Liver (tissue), 8 donors: ENCODE measurements at regions not wholly inside any gene's neighbourhood (a gene's known extent, or its start where the extent isn't known, plus 50 kb on each side); places are given as distances from the start of the nearest gene placed in this dataset.

Experiments
- DNase-seq: peaks from one replicate; pipeline ENCODE4 v3.0.0-alpha.2; 2017; ENCODE audit warnings: low spot score
- H3K27ac ChIP-seq, 2 donors: one replicate each; pipeline ENCODE4 v1.7.0; 2013; ENCODE audit warnings: inconsistent platforms in 2 of 2, low read length in 2 of 2, control low read depth in 1 of 2, low read depth in 1 of 2, mild to moderate bottlenecking in 1 of 2
- H3K27me3 ChIP-seq, 4 donors: one replicate each; pipeline versions ENCODE4 v1.6.1 to v1.7.0; 2013; ENCODE audit warnings: low read length in 3 of 4, inconsistent platforms in 1 of 4, mild to moderate bottlenecking in 1 of 4, moderate library complexity in 1 of 4; ENCODE audit not compliant: control insufficient read depth in 4 of 4, insufficient read depth in 4 of 4
- H3K36me3 ChIP-seq, 4 donors: one replicate each; pipeline versions ENCODE4 v1.6.1 to v1.7.0; 2013; ENCODE audit warnings: low read length in 3 of 4, mild to moderate bottlenecking in 3 of 4, low read depth in 1 of 4, moderate library complexity in 1 of 4; ENCODE audit not compliant: control insufficient read depth in 4 of 4, insufficient read depth in 3 of 4
- H3K4me1 ChIP-seq, 4 donors: one replicate each; pipeline versions ENCODE4 v1.6.1 to v1.7.0; 2013; ENCODE audit warnings: low read length in 3 of 4, mild to moderate bottlenecking in 3 of 4, moderate library complexity in 1 of 4; ENCODE audit not compliant: control insufficient read depth in 4 of 4, insufficient read depth in 4 of 4
- H3K4me3 ChIP-seq, 3 donors: one replicate each; pipeline versions ENCODE4 v1.6.1 to v1.7.0; 2013; ENCODE audit warnings: low read length in 3 of 3, control low read depth in 1 of 3, low read depth in 1 of 3, mild to moderate bottlenecking in 1 of 3
- H3K9ac ChIP-seq, 2 donors: one replicate each; pipeline ENCODE4 v1.7.0; 2013; ENCODE audit warnings: low read length in 2 of 2, mild to moderate bottlenecking in 2 of 2, moderate library complexity in 2 of 2, control low read depth in 1 of 2, low read depth in 1 of 2
- H3K9me3 ChIP-seq, 4 donors: one replicate each; pipeline versions ENCODE4 v1.6.1 to v1.7.0; 2013; ENCODE audit warnings: low read length in 3 of 4; ENCODE audit not compliant: control insufficient read depth in 4 of 4
- EGR1 ChIP-seq, 2 donors: IDR thresholded peaks; 2 replicates each; pipeline ENCODE4 v1.6.1; 2016 to 2018; ENCODE audit warnings: antibody characterized with exemption in 2 of 2, low read depth in 2 of 2
- FOXA1 ChIP-seq: IDR thresholded peaks from 2 replicates; pipeline ENCODE4 v1.6.1; 2016; ENCODE audit warnings: antibody characterized with exemption
- GABPA ChIP-seq, 2 donors: IDR thresholded peaks in 1 of 2; conservative IDR thresholded peaks in 1 of 2; 2 replicates each; pipeline ENCODE4 v1.6.1; 2016; ENCODE audit warnings: antibody characterized with exemption in 2 of 2, mild to moderate bottlenecking in 1 of 2, moderate library complexity in 1 of 2
- HNF4G ChIP-seq: IDR thresholded peaks from 2 replicates; pipeline ENCODE4 v1.6.1; 2016; ENCODE audit warnings: antibody characterized with exemption
- MAX ChIP-seq: IDR thresholded peaks from 2 replicates; pipeline ENCODE4 v1.6.1; 2016; ENCODE audit warnings: antibody characterized with exemption
- RAD21 ChIP-seq, 2 donors: IDR thresholded peaks; 2 replicates each; pipeline ENCODE4 v1.6.1; 2016; ENCODE audit warnings: antibody characterized with exemption in 2 of 2, mild to moderate bottlenecking in 2 of 2
- RXRA ChIP-seq, 2 donors: IDR thresholded peaks; 2 replicates each; pipeline ENCODE4 v1.6.1; 2017 to 2018; ENCODE audit warnings: antibody characterized with exemption in 2 of 2, mild to moderate bottlenecking in 1 of 2
- SP1 ChIP-seq: IDR thresholded peaks from 2 replicates; pipeline ENCODE4 v1.6.1; 2018; ENCODE audit warnings: antibody characterized with exemption, mild to moderate bottlenecking
- TAF1 ChIP-seq: conservative IDR thresholded peaks from 2 replicates; pipeline ENCODE4 v1.6.1; 2016; ENCODE audit warnings: antibody characterized with exemption, mild to moderate bottlenecking
- YY1 ChIP-seq: IDR thresholded peaks from 2 replicates; pipeline ENCODE4 v1.6.1; 2016; ENCODE audit warnings: antibody characterized with exemption, mild to moderate bottlenecking
- WGBS: extraction: QIAGEN DNeasy Blood & Tissue Kit; methylation state at CpG from one replicate; pipeline ENCODE4 v1.1.7; 2013; 5-methylcytosine and 5-hydroxymethylcytosine counted together
- TF ChIP-seq, protein P1 (sequence below): IDR thresholded peaks from 2 replicates; pipeline ENCODE4 v1.6.1; 2016; ENCODE audit warnings: antibody characterized with exemption
- TF ChIP-seq, protein P2 (sequence below): fragments of 150-350 bp; IDR thresholded peaks from 2 replicates; pipeline ENCODE4 v1.5.1; 2017; ENCODE audit warnings: improper control_type of control experiment, low read depth, low read length; ENCODE audit not compliant: missing input control
- TF ChIP-seq, protein P3 (sequence below): IDR thresholded peaks from 2 replicates; pipeline ENCODE4 v1.6.1; 2016; ENCODE audit warnings: antibody characterized with exemption, mild to moderate bottlenecking
- donor health status: healthy.
- donor health status: healthy.
- donor health status: healthy.
- donor health status: healthy.
- donor health status: healthy.

- no peak for DNase-seq
- H3K4me3 ChIP-seq: no peak overlapping the region
- H3K9me3 ChIP-seq: no peaks in the 10 kb centered on the region
- H3K4me1 ChIP-seq: no peaks in the 10 kb centered on the region
- TF ChIP-seq SP1 (no peak), GABPA (IDR thresholded peaks at IDR 0.05 in 1 of 2, conservative IDR thresholded peaks at IDR 0.05 in 1 of 2) (no peak), EGR1 (IDR thresholded peaks at IDR 0.05; ENCODE audit: low read depth in 2 of 2) (no peak), RAD21 (IDR thresholded peaks at IDR 0.05) (no peak), YY1 (no peak), FOXA1 (no peak), HNF4G (no peak), RXRA (IDR thresholded peaks at IDR 0.05) (no peak)
- TF ChIP-seq, protein P1, sequence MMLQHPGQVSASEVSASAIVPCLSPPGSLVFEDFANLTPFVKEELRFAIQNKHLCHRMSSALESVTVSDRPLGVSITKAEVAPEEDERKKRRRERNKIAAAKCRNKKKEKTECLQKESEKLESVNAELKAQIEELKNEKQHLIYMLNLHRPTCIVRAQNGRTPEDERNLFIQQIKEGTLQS: no peak
- TF ChIP-seq, protein P2, sequence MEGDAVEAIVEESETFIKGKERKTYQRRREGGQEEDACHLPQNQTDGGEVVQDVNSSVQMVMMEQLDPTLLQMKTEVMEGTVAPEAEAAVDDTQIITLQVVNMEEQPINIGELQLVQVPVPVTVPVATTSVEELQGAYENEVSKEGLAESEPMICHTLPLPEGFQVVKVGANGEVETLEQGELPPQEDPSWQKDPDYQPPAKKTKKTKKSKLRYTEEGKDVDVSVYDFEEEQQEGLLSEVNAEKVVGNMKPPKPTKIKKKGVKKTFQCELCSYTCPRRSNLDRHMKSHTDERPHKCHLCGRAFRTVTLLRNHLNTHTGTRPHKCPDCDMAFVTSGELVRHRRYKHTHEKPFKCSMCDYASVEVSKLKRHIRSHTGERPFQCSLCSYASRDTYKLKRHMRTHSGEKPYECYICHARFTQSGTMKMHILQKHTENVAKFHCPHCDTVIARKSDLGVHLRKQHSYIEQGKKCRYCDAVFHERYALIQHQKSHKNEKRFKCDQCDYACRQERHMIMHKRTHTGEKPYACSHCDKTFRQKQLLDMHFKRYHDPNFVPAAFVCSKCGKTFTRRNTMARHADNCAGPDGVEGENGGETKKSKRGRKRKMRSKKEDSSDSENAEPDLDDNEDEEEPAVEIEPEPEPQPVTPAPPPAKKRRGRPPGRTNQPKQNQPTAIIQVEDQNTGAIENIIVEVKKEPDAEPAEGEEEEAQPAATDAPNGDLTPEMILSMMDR: no peak
- TF ChIP-seq, protein P3, sequence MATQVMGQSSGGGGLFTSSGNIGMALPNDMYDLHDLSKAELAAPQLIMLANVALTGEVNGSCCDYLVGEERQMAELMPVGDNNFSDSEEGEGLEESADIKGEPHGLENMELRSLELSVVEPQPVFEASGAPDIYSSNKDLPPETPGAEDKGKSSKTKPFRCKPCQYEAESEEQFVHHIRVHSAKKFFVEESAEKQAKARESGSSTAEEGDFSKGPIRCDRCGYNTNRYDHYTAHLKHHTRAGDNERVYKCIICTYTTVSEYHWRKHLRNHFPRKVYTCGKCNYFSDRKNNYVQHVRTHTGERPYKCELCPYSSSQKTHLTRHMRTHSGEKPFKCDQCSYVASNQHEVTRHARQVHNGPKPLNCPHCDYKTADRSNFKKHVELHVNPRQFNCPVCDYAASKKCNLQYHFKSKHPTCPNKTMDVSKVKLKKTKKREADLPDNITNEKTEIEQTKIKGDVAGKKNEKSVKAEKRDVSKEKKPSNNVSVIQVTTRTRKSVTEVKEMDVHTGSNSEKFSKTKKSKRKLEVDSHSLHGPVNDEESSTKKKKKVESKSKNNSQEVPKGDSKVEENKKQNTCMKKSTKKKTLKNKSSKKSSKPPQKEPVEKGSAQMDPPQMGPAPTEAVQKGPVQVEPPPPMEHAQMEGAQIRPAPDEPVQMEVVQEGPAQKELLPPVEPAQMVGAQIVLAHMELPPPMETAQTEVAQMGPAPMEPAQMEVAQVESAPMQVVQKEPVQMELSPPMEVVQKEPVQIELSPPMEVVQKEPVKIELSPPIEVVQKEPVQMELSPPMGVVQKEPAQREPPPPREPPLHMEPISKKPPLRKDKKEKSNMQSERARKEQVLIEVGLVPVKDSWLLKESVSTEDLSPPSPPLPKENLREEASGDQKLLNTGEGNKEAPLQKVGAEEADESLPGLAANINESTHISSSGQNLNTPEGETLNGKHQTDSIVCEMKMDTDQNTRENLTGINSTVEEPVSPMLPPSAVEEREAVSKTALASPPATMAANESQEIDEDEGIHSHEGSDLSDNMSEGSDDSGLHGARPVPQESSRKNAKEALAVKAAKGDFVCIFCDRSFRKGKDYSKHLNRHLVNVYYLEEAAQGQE: no peak
- no peaks in the 10 kb centered on the region for H3K27me3 ChIP-seq
- H3K36me3 ChIP-seq: no peaks in the 10 kb centered on the region
- H3K27ac ChIP-seq: no peak overlapping the region
- 83% methylated on average over 4 of the region's 4 CpGs for WGBS
- no peak overlapping the region for H3K9ac ChIP-seq
Measured at GRCh38 chr22:26849575-26849974, 192.2 kb downstream of the MIAT start.

GRCh38 chr22:26851125-26851524, 193.7 kb downstream of the MIAT start:
- Histone ChIP-seq H3K4me3 (no peak overlapping the region), H3K36me3 (no peaks in the 10 kb centered on the region), H3K27me3 (no peaks in the 10 kb centered on the region), H3K27ac (no peak overlapping the region), H3K9ac (no peak overlapping the region), H3K4me1 (no peaks in the 10 kb centered on the region), H3K9me3 (no peaks in the 10 kb centered on the region)
- DNase-seq: no peak
- 62% methylated on average over 1 of the region's 1 CpG for WGBS
- TF ChIP-seq SP1 (no peak), MAX (no peak), TAF1 (no peak)
- TF ChIP-seq, protein P3: no peak
- TF ChIP-seq, protein P1: no peak
